H9 (cell line): ENCODE measurements at regions not wholly inside any gene's neighbourhood (a gene's known extent, or its start where the extent isn't known, plus 50 kb on each side); places are given as distances from the start of the nearest gene placed in this dataset.

Experiments used
- DNase-seq: peaks from one replicate; pipeline ENCODE4 v3.0.0-alpha.2; 2017
- H2AFZ ChIP-seq: one replicate; pipeline ENCODE4 v1.6.1; 2013; ENCODE audit warnings: mild to moderate bottlenecking, low read length, control low read depth, moderate library complexity
- H2AK5ac ChIP-seq: 2 replicates; pipeline ENCODE4 v1.6.1; 2013; ENCODE audit warnings: low read length, control low read depth, mixed read lengths; ENCODE audit not compliant: insufficient read length
- H2BK120ac ChIP-seq: one replicate; pipeline ENCODE4 v1.6.1; 2013; ENCODE audit warnings: low read depth, mild to moderate bottlenecking, low read length, control low read depth, inconsistent platforms; ENCODE audit not compliant: poor library complexity, severe bottlenecking
- H2BK12ac ChIP-seq: 2 replicates; pipeline ENCODE4 v1.6.1; 2013; ENCODE audit warnings: low read length, control low read depth, mixed read lengths, low read depth; ENCODE audit not compliant: insufficient read length
- H2BK15ac ChIP-seq: 2 replicates; pipeline ENCODE4 v1.6.1; 2013; ENCODE audit warnings: low read depth, low read length, control low read depth
- H2BK20ac ChIP-seq: one replicate; pipeline ENCODE4 v1.6.1; 2013; ENCODE audit warnings: low read depth, mild to moderate bottlenecking, low read length, control low read depth, inconsistent platforms; ENCODE audit not compliant: poor library complexity, severe bottlenecking
- H2BK5ac ChIP-seq: 2 replicates; pipeline ENCODE4 v1.6.1; 2013; ENCODE audit warnings: low read length, control low read depth, mixed read lengths; ENCODE audit not compliant: insufficient read length
- H3K14ac ChIP-seq: 2 replicates; pipeline ENCODE4 v1.6.1; 2013; ENCODE audit warnings: low read length, control low read depth; ENCODE audit not compliant: insufficient read depth
- H3K18ac ChIP-seq: 2 replicates; pipeline ENCODE4 v1.6.1; 2013; ENCODE audit warnings: low read depth, mild to moderate bottlenecking, mixed read lengths, low read length, control low read depth; ENCODE audit not compliant: insufficient read length
- H3K23ac ChIP-seq: 2 replicates; pipeline ENCODE4 v1.6.1; 2013; ENCODE audit warnings: low read length, control low read depth, mixed read lengths, low read depth; ENCODE audit not compliant: insufficient read length
- H3K23me2 ChIP-seq: 2 replicates; pipeline ENCODE4 v1.6.1; 2013; ENCODE audit warnings: low read depth, mild to moderate bottlenecking, mixed read lengths, low read length, control low read depth; ENCODE audit not compliant: insufficient read length, poor library complexity, severe bottlenecking
- H3K27ac ChIP-seq: 2 replicates; pipeline ENCODE4 v1.5.1; 2013; ENCODE audit warnings: low read length, control low read depth, mixed read lengths, low read depth; ENCODE audit not compliant: insufficient read length
- H3K27me3 ChIP-seq: 2 replicates; pipeline ENCODE4 v1.6.1; 2013; ENCODE audit warnings: low read length, control low read depth, inconsistent platforms; ENCODE audit not compliant: insufficient read depth
- H3K4ac ChIP-seq: 2 replicates; pipeline ENCODE4 v1.6.1; 2013; ENCODE audit warnings: low read depth, mild to moderate bottlenecking, control low read depth, inconsistent platforms, low read length, moderate library complexity
- H3K4me1 ChIP-seq: 2 replicates; pipeline ENCODE4 v1.6.1; 2013; ENCODE audit warnings: low read length, control low read depth, inconsistent platforms; ENCODE audit not compliant: insufficient read depth
- H3K4me2 ChIP-seq: 2 replicates; pipeline ENCODE4 v1.6.1; 2013; ENCODE audit warnings: low read length, control low read depth, mixed read lengths; ENCODE audit not compliant: insufficient read length, insufficient read depth
- H3K56ac ChIP-seq: 2 replicates; pipeline ENCODE4 v1.6.1; 2013; ENCODE audit warnings: low read depth, mild to moderate bottlenecking, mixed read lengths, low read length, control low read depth; ENCODE audit not compliant: insufficient read length
- H3K79me1 ChIP-seq: 2 replicates; pipeline ENCODE4 v1.6.1; 2013; ENCODE audit warnings: low read depth, mild to moderate bottlenecking, moderate library complexity, low read length, control low read depth, inconsistent platforms; ENCODE audit not compliant: insufficient read depth, poor library complexity, severe bottlenecking
- H3K79me2 ChIP-seq: 2 replicates; pipeline ENCODE4 v1.6.1; 2013; ENCODE audit warnings: low read length, control low read depth, inconsistent platforms; ENCODE audit not compliant: insufficient read depth
- H3K9ac ChIP-seq: 2 replicates; pipeline ENCODE4 v1.6.1; 2013; ENCODE audit warnings: low read length, control low read depth, mixed read lengths; ENCODE audit not compliant: insufficient read length; ENCODE audit errors: extremely low read depth
- H3K9me3 ChIP-seq: one replicate; pipeline ENCODE4 v1.6.1; 2013; ENCODE audit warnings: low read depth, low read length, inconsistent platforms; ENCODE audit not compliant: control insufficient read depth
- H3T11ph ChIP-seq: one replicate; pipeline ENCODE4 v1.6.1; 2013; ENCODE audit warnings: mild to moderate bottlenecking, low read length, control low read depth, inconsistent platforms
- H4K20me1 ChIP-seq: one replicate; pipeline ENCODE4 v1.6.1; 2013; ENCODE audit not compliant: control insufficient read depth, insufficient read length, insufficient read depth
- H4K5ac ChIP-seq: 2 replicates; pipeline ENCODE4 v1.6.1; 2013; ENCODE audit warnings: low read depth, mild to moderate bottlenecking, mixed read lengths, low read length, control low read depth; ENCODE audit not compliant: insufficient read length
- H4K8ac ChIP-seq: replicated peaks from 2 replicates; pipeline ENCODE4 v1.6.1; 2013; ENCODE audit warnings: low read length, control low read depth, mixed read lengths, low read depth; ENCODE audit not compliant: insufficient read length
- H4K91ac ChIP-seq: 2 replicates; pipeline ENCODE4 v1.6.1; 2013; ENCODE audit warnings: low read depth, mild to moderate bottlenecking, moderate library complexity, mixed read lengths, low read length, control low read depth; ENCODE audit not compliant: insufficient read length
- H3K27ac Mint-ChIP-seq, 3 experiments: 2 replicates in 2 of 3; 3 replicates in 1 of 3; pipeline ENCODE4 v1.8.0; 2020 to 2021; ENCODE audit warnings: mixed read lengths in 3 of 3, mild to moderate bottlenecking in 1 of 3, moderate library complexity in 1 of 3
- H3K27me3 Mint-ChIP-seq: 2 replicates; pipeline ENCODE4 v1.8.0; 2021; ENCODE audit warnings: low read depth, mild to moderate bottlenecking, moderate library complexity, mixed read lengths
- H3K36me3 Mint-ChIP-seq, 3 experiments: 2 replicates in 2 of 3; 3 replicates in 1 of 3; pipeline ENCODE4 v1.8.0; 2020 to 2021; ENCODE audit warnings: low read depth in 3 of 3, mixed read lengths in 3 of 3; ENCODE audit not compliant: insufficient read depth in 1 of 3
- H3K4me1 Mint-ChIP-seq, 2 experiments: 2 replicates each; pipeline ENCODE4 v1.8.0; 2020; ENCODE audit warnings: mixed read lengths in 2 of 2
- H3K4me3 Mint-ChIP-seq, 2 experiments: 2 replicates in 1 of 2; 3 replicates in 1 of 2; pipeline ENCODE4 v1.8.0; 2020 to 2021; ENCODE audit warnings: mild to moderate bottlenecking in 2 of 2, mixed read lengths in 2 of 2, moderate library complexity in 1 of 2
- H3K9me3 Mint-ChIP-seq, 2 experiments: 2 replicates in 1 of 2; 3 replicates in 1 of 2; pipeline ENCODE4 v1.8.0; 2020; ENCODE audit warnings: mild to moderate bottlenecking in 2 of 2, mixed read lengths in 2 of 2, moderate library complexity in 1 of 2
- CTCF ChIP-seq: fragments of 200-600 bp; sonication (generic); conservative IDR thresholded peaks from 3 replicates; pipeline ENCODE4 v1.8.0; 2021; ENCODE audit warnings: antibody characterized with exemption, mild to moderate bottlenecking
- WGBS: extraction: QIAGEN DNeasy Blood & Tissue Kit; methylation state at CpG from one replicate; pipeline ENCODE4 v1.1.7; 2013; ENCODE audit warnings: missing lambda C conversion rate, low lambda C conversion rate, mixed read lengths; ENCODE audit not compliant: insufficient read length; ENCODE audit errors: extremely low coverage; 5-methylcytosine and 5-hydroxymethylcytosine counted together

GRCh38 chr1:199545780-199546179 is 481.7 kb upstream of the NR5A2 start:
- no CpG with 5 or more reads among the region's 1 CpG for WGBS
- H3K27me3 ChIP-seq, result no peaks in the 10 kb centered on the region
- no peaks in the 10 kb centered on the region; a peak in 1 of 7 replicates for H3K36me3 Mint-ChIP-seq

More at GRCh38 chr1:199545780-199546179, 481.7 kb upstream of the NR5A2 start:
- Mint-ChIP-seq H3K27me3 (no peaks in the 10 kb centered on the region), H3K9me3 (no peaks in the 10 kb centered on the region), H3K4me1 (no peaks in the 10 kb centered on the region), H3K4me3 (no peak overlapping the region), H3K27ac (no peak overlapping the region)
- H2BK5ac ChIP-seq, result no peak overlapping the region
- no peak overlapping the region for H3K23ac ChIP-seq
- no peak overlapping the region for H2BK120ac ChIP-seq
- peak; percentile 46 for DNase-seq
- H3K79me1 ChIP-seq, result no peaks in the 10 kb centered on the region
- no peaks in the 10 kb centered on the region for H3K23me2 ChIP-seq
- no peaks in the 10 kb centered on the region for H3K4me1 ChIP-seq
- no peak overlapping the region for H2BK15ac ChIP-seq
- H2BK20ac ChIP-seq, result no peak overlapping the region
- no peaks in the 10 kb centered on the region for H3K79me2 ChIP-seq
- H3K27ac ChIP-seq, result no peak overlapping the region
- H4K91ac ChIP-seq, result no peak overlapping the region
- H4K5ac ChIP-seq, result no peak overlapping the region
- no peak overlapping the region for H3K9ac ChIP-seq
- no peak overlapping the region for H3K4ac ChIP-seq
- H4K8ac ChIP-seq, result no peak overlapping the region
- no peaks in the 10 kb centered on the region for H4K20me1 ChIP-seq
- no peak overlapping the region for H2AFZ ChIP-seq
- H3T11ph ChIP-seq, result no peak overlapping the region
- H3K4me2 ChIP-seq, result no peak overlapping the region
- H3K18ac ChIP-seq, result no peak overlapping the region
- no peak overlapping the region for H2BK12ac ChIP-seq
- H3K9me3 ChIP-seq, result no peaks in the 10 kb centered on the region
- H2AK5ac ChIP-seq, result no peak overlapping the region
- TF ChIP-seq CTCF, result peak; percentile 57
- no peak overlapping the region for H3K56ac ChIP-seq
- no peak overlapping the region for H3K14ac ChIP-seq
